Stimulated activated naive B cell treated with anti-CD40 and anti-IgM and Interleukin-4, amounts not matched to agents 10 μg/mL and 1 μg/mL and 100 μg/mL, for 72 hours (primary cell): ENCODE measurements at regions not wholly inside any gene's neighbourhood (a gene's known extent, or its start where the extent isn't known, plus 50 kb on each side); places are given as distances from the start of the nearest gene placed in this dataset.
"Not testable (repeated sequence)": the region's sequence is repeated elsewhere in the genome, so short reads cannot be mapped to it uniquely, and the experiment has no call there.

ENCODE experiments used
- ATAC-seq, 2 donors: fragments of 150-1000 bp; cut with Tn5 transposase; replicated peaks; 2 replicates each; pipeline ENCODE4 v1.10.0; 2021; ENCODE audit warnings: moderate library complexity in 1 of 2
- DNase-seq: peaks from one replicate; pipeline ENCODE4 v3.0.0; 2021
- H3K27ac Mint-ChIP-seq: one replicate; pipeline ENCODE4 v1.8.0; 2022; ENCODE audit warnings: mild to moderate bottlenecking, mixed read lengths
- H3K27me3 Mint-ChIP-seq, 2 donors: one replicate each; pipeline ENCODE4 v1.8.0; 2022; ENCODE audit warnings: mixed read lengths in 2 of 2
- H3K36me3 Mint-ChIP-seq, 2 donors: one replicate each; pipeline ENCODE4 v1.8.0; 2022; ENCODE audit warnings: mixed read lengths in 2 of 2, mild to moderate bottlenecking in 1 of 2
- H3K4me1 Mint-ChIP-seq, 2 donors: one replicate each; pipeline ENCODE4 v1.8.0; 2022; ENCODE audit warnings: mixed read lengths in 2 of 2, mild to moderate bottlenecking in 1 of 2
- H3K4me3 Mint-ChIP-seq, 2 donors: one replicate each; pipeline ENCODE4 v1.8.0; 2022; ENCODE audit warnings: mild to moderate bottlenecking in 2 of 2, mixed read lengths in 2 of 2, moderate library complexity in 1 of 2
- H3K9me3 Mint-ChIP-seq, 2 donors: one replicate each; pipeline ENCODE4 v1.8.0; 2022; ENCODE audit warnings: mixed read lengths in 2 of 2, mild to moderate bottlenecking in 1 of 2

GRCh38 chr5:92635001-92635461 is 946.0 kb downstream of the NR2F1-AS1 start:
- no peak for ATAC-seq
- Mint-ChIP-seq H3K27me3 (no peaks in the 10 kb centered on the region), H3K4me1 (no peaks in the 10 kb centered on the region), H3K9me3 (no peaks in the 10 kb centered on the region), H3K36me3 (no peaks in the 10 kb centered on the region), H3K27ac (no peak overlapping the region), H3K4me3 (no peak overlapping the region)
- DNase-seq = no peak

DNA sequence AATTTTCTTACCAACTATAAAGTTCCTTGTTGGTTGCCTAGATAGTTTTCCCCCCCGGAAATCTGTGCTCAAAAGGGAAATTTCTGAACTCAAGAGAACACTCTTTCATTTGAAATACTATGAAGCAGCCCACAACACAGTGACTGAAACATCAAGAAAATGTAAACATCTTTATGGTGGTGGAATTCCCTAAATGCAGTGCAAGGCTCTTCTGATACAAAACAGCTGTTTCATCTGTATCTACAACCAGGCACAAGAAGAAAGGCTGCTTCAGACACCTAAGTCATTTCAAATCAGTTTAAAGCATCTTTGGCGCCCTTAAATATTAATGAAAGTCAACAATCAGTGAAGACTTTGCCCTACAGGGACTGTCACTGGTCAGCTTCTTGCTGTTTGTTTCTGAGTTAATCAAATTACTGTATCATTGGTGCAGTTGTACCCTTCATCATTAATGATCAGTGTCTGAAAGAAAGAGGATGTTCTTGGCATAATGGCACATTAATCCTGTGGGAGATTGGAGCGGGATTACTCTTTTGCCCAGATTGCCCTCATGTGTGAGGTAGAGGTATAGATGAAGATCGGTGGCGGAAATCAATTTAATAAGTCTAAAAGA is 947.0 kb downstream of the NR2F1-AS1 start:
- Mint-ChIP-seq H3K36me3 (no peaks in the 10 kb centered on the region), H3K4me3 (no peak overlapping the region), H3K4me1 (no peaks in the 10 kb centered on the region), H3K27me3 (no peaks in the 10 kb centered on the region), H3K27ac (no peak overlapping the region), H3K9me3 (peaks cover 0 to 6% of the 10 kb centered on the region in 2 donors)
- ATAC-seq = no peak
- DNase-seq = no peak

DNA sequence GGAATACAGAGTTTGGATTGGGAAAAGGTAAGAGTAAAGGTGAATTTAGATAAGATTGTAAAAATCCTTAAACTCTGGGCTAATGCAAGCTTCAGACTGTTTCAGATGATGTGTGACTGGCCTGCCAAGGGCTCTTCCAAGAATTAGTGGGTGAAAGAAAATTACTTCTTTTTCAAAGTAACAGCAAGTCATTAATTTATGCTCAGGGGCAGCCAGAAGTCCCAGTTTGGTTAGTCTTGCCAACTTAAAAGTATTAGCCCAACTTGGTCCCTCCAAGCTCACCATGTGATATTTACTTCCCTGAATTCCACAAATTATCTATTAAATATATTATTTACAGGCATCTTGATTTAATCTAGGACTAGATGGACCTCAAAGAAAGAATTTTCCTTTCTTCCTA is 947.8 kb downstream of the NR2F1-AS1 start:
- ATAC-seq = no peak
- H3K36me3 Mint-ChIP-seq = no peaks in the 10 kb centered on the region

GRCh38 chr5:92631237-92631701 is 949.8 kb downstream of the NR2F1-AS1 start:
- not testable (repeated sequence) for H3K36me3 Mint-ChIP-seq, H3K4me3 Mint-ChIP-seq, H3K27ac Mint-ChIP-seq, ATAC-seq, H3K27me3 Mint-ChIP-seq, H3K4me1 Mint-ChIP-seq, DNase-seq, H3K9me3 Mint-ChIP-seq

More for the DNA sequence above, 947.8 kb downstream of the NR2F1-AS1 start:
- no peaks in the 10 kb centered on the region for H3K27me3 Mint-ChIP-seq
- H3K4me3 Mint-ChIP-seq = no peak overlapping the region
- no peak overlapping the region for H3K27ac Mint-ChIP-seq
- H3K9me3 Mint-ChIP-seq = peaks cover 2 to 6% of the 10 kb centered on the region in 2 donors
- DNase-seq = no peak
- no peaks in the 10 kb centered on the region for H3K4me1 Mint-ChIP-seq

DNA sequence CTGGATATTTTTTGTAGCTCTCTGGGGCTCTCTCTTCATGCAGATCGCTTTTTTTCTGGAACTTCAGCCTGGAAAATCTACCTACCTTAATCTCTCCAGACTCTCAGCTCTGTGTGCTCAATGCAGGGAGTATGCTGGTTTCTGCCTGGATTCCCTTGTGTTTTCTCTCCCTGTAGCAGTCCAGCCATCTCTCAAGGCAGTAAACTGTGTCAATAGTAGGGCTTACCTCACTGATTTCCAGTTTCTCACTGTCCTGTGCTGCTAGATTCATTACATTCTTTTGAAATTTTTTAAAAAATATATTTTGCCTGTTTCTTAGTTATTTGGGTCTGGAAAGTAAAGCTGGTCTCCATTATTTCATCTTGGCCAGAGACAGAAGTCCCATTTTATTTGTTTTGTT is 951.4 kb downstream of the NR2F1-AS1 start:
- no peak for ATAC-seq
- Mint-ChIP-seq H3K27ac (no peak overlapping the region), H3K4me1 (no peaks in the 10 kb centered on the region), H3K9me3 (peaks cover 2 to 6% of the 10 kb centered on the region in 2 donors), H3K4me3 (no peak overlapping the region), H3K36me3 (no peaks in the 10 kb centered on the region), H3K27me3 (no peaks in the 10 kb centered on the region)
- DNase-seq = no peak

- Mint-ChIP-seq H3K4me1 (no peaks in the 10 kb centered on the region), H3K9me3 (peaks cover 2 to 6% of the 10 kb centered on the region in 2 donors), H3K27me3 (no peaks in the 10 kb centered on the region), H3K4me3 (no peak overlapping the region), H3K36me3 (no peaks in the 10 kb centered on the region), H3K27ac (no peak overlapping the region)
- DNase-seq (no peak), ATAC-seq (no peak)
These were observed 952.0 kb downstream of the NR2F1-AS1 start for GRCh38 chr5:92629000-92629399.

GRCh38 chr5:92627186-92627585 is 953.8 kb downstream of the NR2F1-AS1 start:
- ATAC-seq = no peak
- Mint-ChIP-seq H3K27me3 (no peaks in the 10 kb centered on the region), H3K4me1 (no peaks in the 10 kb centered on the region)

GRCh38 chr5:92616085-92616484 is 964.9 kb downstream of the NR2F1-AS1 start:
- Mint-ChIP-seq H3K9me3 (peaks cover 4 to 6% of the 10 kb centered on the region in 2 donors), H3K4me3 (no peak overlapping the region), H3K27me3 (no peaks in the 10 kb centered on the region), H3K27ac (no peak overlapping the region), H3K4me1 (no peaks in the 10 kb centered on the region), H3K36me3 (no peaks in the 10 kb centered on the region)
- ATAC-seq (no peak), DNase-seq (no peak)

More at GRCh38 chr5:92627186-92627585, 953.8 kb downstream of the NR2F1-AS1 start:
- DNase-seq = no peak
- H3K27ac Mint-ChIP-seq = no peak overlapping the region
- H3K4me3 Mint-ChIP-seq = no peak overlapping the region
- peaks cover 2 to 11% of the 10 kb centered on the region in 2 donors for H3K9me3 Mint-ChIP-seq
- H3K36me3 Mint-ChIP-seq = no peaks in the 10 kb centered on the region

- no peaks in the 10 kb centered on the region for H3K4me1 Mint-ChIP-seq
- H3K9me3 Mint-ChIP-seq = peaks cover 3 to 5% of the 10 kb centered on the region in 2 donors
- DNase-seq (no peak), ATAC-seq (no peak)
- H3K27ac Mint-ChIP-seq = no peak overlapping the region
- H3K36me3 Mint-ChIP-seq = no peaks in the 10 kb centered on the region
- H3K4me3 Mint-ChIP-seq = no peak overlapping the region
- no peaks in the 10 kb centered on the region for H3K27me3 Mint-ChIP-seq
These were observed 967.5 kb downstream of the NR2F1-AS1 start for GRCh38 chr5:92613546-92613945.

GRCh38 chr5:92610435-92610834 is 970.6 kb downstream of the NR2F1-AS1 start:
- H3K36me3 Mint-ChIP-seq, H3K27me3 Mint-ChIP-seq, H3K4me1 Mint-ChIP-seq, H3K9me3 Mint-ChIP-seq, H3K4me3 Mint-ChIP-seq, ATAC-seq, H3K27ac Mint-ChIP-seq, DNase-seq: not testable (repeated sequence)

DNA sequence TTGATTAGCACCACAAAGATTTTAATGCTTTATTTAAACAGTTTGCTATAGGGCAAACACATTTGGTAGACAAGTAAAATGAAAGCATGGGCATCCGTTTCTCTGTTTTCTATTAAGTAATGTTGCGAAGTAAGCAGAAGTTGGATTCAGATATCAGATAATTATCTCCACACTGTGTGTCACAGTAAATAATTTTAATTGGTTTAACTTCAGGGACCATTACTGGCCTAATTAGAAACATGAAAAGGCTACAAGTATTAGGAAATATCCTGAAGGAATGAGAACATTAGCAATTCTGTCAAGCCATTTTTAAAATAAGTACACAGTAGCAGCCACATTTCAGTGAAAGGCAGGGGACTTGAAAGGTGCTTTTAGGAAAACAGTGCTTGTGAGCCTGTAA is 975.4 kb downstream of the NR2F1-AS1 start:
- H3K4me1 Mint-ChIP-seq = no peaks in the 10 kb centered on the region
- DNase-seq (no peak), ATAC-seq (no peak)
- H3K27ac Mint-ChIP-seq = no peak overlapping the region
- peaks cover 0 to 2% of the 10 kb centered on the region in 2 donors for H3K9me3 Mint-ChIP-seq
- no peak overlapping the region for H3K4me3 Mint-ChIP-seq
- no peaks in the 10 kb centered on the region for H3K36me3 Mint-ChIP-seq
- H3K27me3 Mint-ChIP-seq = no peaks in the 10 kb centered on the region

GRCh38 chr5:92599217-92599810 is 981.7 kb downstream of the NR2F1-AS1 start:
- ATAC-seq = peak in 1 of 2 donors; percentile 20
- no peak for DNase-seq
- Mint-ChIP-seq H3K36me3 (no peaks in the 10 kb centered on the region), H3K27me3 (no peaks in the 10 kb centered on the region), H3K4me3 (no peak overlapping the region), H3K4me1 (no peaks in the 10 kb centered on the region), H3K9me3 (peaks cover 4% of the 10 kb centered on the region in 2 donors), H3K27ac (no peak overlapping the region)

DNA sequence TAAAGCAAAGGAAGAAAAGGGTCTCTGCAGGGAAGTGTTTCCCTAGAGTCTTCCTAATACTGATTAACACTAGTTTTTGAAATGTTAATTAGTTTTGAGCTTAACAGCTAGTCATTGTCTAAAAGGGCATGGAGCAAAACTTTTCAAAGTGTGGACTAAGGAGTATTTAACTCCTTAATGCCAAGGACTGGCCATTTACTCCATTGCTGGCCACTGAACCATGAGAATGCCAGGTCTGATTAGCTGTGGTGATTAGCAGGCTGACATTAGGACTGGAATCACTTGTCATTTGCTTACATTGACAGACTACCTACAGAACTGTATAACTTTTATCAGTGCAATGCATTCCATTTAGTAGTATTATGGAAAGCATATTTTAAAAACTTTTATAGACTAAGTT is 987.0 kb downstream of the NR2F1-AS1 start:
- peaks cover 2 to 4% of the 10 kb centered on the region in 2 donors for H3K9me3 Mint-ChIP-seq
- DNase-seq = no peak
- ATAC-seq = no peak
- no peaks in the 10 kb centered on the region for H3K36me3 Mint-ChIP-seq
- no peak overlapping the region for H3K27ac Mint-ChIP-seq
- no peaks in the 10 kb centered on the region for H3K27me3 Mint-ChIP-seq
- no peak overlapping the region for H3K4me3 Mint-ChIP-seq
- H3K4me1 Mint-ChIP-seq = no peaks in the 10 kb centered on the region

GRCh38 chr5:92588876-92589275 is 992.1 kb downstream of the NR2F1-AS1 start:
- ATAC-seq (no peak), DNase-seq (no peak)
- peaks cover 0 to 1% of the 10 kb centered on the region in 2 donors for H3K9me3 Mint-ChIP-seq
- no peaks in the 10 kb centered on the region for H3K27me3 Mint-ChIP-seq
- H3K27ac Mint-ChIP-seq = no peak overlapping the region
- H3K36me3 Mint-ChIP-seq = no peaks in the 10 kb centered on the region
- H3K4me3 Mint-ChIP-seq = no peak overlapping the region
- H3K4me1 Mint-ChIP-seq = no peaks in the 10 kb centered on the region

- no peaks in the 10 kb centered on the region for H3K27me3 Mint-ChIP-seq
- no peak overlapping the region for H3K4me3 Mint-ChIP-seq
- DNase-seq (no peak), ATAC-seq (no peak)
- H3K27ac Mint-ChIP-seq = no peak overlapping the region
- no peaks in the 10 kb centered on the region for H3K36me3 Mint-ChIP-seq
- H3K9me3 Mint-ChIP-seq = peaks cover 0 to 4% of the 10 kb centered on the region in 2 donors
- no peaks in the 10 kb centered on the region for H3K4me1 Mint-ChIP-seq
These were observed 999.3 kb downstream of the NR2F1-AS1 start for GRCh38 chr5:92581690-92582089.
